Stimulated activated CD4-positive, alpha-beta T cell treated with anti-CD3 and anti-CD28 coated beads, TNF-alpha, amount 100 ng/mL, for 1 hour (primary cell): ENCODE measurements at regions not wholly inside any gene's neighbourhood (a gene's known extent, or its start where the extent isn't known, plus 50 kb on each side); places are given as distances from the start of the nearest gene placed in this dataset.
"Not testable (repeated sequence)": the region's sequence is repeated elsewhere in the genome, so short reads cannot be mapped to it uniquely, and the experiment has no call there.

Source experiments
- DNase-seq, 3 donors: peaks; one replicate each; pipeline ENCODE4 v3.0.0-alpha.2; 2020; ENCODE audit warnings: low read depth in 3 of 3, low spot score in 1 of 3

DNA sequence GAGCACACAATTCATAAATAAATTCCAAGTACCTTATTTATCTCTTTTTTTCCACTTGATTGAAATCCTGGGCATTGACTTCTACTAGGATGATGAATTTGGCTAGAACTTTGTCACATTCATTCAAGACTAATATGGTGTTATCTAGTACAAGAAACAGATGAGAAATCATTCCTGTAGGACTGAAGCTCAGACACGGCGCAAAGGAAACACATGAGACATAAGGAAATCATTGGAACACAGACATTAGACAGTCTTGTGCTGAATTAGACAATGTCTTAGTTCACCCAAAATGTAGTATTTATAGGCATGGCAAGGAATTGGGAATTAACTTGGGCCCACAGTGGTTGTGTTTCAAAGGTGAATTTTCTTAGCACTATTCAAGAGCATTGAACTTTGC lies 305.7 kb downstream of the SETD4 start:
- no peak for DNase-seq

DNA sequence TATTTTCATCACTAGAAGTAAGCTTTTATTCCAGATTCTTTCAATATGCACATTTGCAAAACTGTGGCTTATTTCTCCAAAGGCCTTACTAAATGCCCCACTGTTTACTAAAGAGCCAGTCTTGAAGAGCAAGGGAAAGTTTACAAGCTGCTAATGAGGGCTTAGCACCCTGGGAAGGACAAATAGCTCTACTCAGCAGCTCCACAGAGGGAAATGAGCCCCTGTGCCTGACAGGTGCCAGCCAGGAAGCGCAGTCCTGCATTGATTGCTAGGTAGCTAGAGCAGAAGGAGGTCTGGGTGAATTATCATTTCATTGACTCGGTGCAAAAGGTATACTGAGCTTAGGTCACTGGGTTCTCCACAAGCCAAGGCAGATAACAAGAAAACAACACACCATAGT lies 307.0 kb downstream of the SETD4 start:
- no peak for DNase-seq

DNA sequence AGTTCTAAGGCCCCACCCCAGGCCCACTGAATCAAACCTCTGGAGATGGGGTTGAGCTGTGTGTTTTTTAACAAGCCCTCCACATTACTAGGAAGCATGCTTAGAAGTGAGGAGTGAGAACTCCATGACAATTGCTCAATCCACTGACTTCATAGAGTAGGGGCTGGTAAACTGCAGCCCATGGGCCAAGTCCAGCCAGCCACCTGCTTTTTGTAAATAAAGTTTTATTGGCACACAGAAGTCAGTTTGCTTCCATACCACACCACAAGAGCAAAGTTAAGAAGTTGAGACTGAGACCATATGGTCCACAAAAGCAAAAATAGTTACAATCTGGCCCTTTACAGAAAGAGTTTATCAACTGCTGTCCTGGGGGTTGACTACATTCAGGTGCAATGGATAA lies 309.2 kb downstream of the SETD4 start:
- no peak for DNase-seq

DNA sequence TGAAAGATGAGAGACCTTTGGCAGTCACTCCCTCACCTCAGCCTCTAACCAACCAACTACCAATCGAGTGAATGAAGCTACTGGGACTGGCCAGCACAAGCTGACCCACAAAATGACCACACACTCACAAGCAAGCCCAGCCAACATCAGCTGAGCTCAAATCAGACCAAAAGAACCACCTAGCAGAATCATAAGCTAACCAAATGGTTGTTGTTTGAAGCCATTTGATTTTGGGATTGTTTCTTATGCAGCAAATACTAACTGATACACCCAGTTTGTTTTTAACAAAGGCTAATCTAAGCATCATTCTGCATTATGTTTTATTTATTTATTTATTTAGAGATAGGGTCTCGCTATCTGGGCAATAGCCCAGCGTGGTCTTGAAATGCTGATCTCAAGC lies 310.4 kb downstream of the SETD4 start:
- DNase-seq, result no peak

DNA sequence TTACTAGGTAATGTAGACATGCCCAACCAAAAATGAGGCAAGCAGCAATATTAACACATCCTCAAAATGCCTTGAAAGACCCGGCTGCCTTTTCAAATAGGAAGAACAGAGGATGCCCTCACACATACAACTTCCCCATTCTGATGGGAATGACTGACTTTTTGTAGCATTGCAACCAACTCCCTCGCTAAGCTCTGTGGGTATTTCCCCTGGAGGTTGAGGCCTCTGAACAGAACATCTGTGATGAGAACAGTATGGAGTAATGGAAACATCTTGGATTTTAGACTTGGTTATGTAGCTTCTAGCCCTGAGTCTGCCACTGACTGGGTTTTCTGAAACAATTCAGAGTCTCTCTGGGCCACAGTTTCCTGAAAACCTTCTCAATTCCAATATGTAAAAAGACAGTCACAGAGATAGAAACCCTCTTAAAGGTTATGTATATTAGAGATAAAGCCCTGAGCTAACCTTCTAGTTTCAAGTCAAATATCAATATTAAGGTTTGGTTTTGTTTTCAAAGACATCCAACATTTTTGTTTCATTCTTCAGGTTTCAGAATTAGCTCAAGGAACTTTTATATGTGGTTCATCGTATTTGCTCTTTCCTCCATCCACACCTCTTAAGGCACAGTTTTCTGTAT lies 311.5 kb downstream of the SETD4 start:
- DNase-seq, result no peak

DNA sequence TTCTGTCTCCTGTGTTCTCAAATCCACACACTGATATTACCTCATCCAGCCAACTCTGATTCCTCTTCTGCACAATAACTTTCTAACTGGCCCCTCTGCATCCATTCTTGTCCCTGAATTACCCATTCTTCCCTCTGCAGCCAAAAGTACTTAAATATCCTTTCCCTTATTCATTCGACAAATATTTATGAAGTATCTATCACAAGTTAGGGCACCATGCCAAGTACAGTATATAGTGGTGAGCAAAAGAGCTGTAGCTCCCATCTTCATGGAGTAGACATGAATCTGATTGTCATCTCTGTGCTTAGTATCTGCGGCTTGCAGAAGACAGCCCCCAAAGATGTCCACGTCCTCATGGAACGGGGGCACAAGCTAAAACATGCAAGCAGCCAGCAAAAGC lies 316.8 kb downstream of the SETD4 start:
- DNase-seq, result no peak

DNA sequence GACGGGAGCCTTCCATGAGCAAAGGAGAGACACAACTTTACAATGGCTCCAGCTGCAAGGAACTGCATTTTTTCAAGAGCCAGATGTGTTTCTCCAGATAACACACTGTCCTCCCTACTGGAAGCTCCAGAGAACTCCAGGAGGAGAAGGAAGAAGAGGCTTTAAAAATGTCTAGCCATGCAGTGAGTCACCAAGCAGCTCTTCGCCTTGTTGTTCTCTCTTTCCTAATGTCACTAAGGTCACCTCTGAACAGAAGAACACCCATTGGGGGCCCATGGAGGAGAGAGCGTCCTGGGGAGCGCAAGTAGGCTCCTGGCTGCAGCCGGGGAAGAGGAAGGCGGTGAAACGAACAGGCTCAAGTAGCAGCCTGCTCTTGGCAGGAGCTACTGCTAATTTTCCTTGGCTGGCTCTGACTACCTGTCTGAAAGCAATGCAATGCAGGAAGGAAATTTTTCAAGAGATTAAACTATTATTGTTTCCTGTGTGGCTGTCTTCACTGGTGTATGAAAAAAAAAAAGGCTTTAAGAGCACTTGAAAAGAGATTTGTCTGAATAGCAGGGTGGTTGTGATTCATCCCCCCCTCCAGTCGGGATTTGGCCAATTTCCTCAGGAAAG lies 321.9 kb downstream of the SETD4 start:
- DNase-seq, result no peak

DNA sequence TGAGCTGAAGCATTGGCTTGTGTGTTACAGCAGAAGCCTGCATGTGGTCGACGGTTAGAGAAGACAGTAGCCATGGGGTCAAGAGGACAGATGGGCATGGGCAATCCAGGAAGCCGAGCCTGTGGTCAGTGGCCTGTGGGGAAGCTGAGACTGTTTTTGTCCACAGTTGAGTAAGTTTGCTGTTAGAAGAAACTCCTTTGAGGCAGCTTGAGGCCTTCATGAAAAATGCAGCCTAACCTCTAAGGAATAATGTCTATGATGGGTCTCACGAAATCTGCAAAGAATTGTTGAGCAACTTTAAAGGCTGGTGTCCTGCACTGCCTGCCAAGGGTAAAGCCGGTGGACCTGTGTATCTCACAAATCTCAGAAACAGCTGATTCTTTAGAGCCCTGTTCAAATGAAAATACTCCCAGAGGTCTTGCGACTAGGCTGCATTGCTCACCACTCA lies 322.4 kb downstream of the SETD4 start:
- no peak for DNase-seq

DNA sequence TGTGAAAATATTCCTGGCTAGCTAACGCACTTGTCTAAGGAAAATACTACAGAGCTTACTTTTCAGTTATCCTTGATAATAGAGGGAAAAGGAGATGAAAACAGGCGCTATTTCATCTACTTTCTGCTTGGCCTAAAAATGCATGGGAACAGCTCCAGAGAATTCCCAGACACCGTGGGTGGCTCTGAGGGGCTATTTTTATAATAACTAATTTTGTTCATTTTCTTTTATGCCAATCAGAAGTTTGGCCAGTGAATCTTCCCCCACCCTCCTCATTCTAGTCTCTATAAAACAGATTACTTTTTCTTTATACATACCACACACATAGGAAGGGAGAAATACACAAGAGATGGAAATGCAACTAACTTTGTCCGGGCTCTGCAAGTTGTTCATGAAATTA lies 322.9 kb downstream of the SETD4 start:
- no peak for DNase-seq

DNA sequence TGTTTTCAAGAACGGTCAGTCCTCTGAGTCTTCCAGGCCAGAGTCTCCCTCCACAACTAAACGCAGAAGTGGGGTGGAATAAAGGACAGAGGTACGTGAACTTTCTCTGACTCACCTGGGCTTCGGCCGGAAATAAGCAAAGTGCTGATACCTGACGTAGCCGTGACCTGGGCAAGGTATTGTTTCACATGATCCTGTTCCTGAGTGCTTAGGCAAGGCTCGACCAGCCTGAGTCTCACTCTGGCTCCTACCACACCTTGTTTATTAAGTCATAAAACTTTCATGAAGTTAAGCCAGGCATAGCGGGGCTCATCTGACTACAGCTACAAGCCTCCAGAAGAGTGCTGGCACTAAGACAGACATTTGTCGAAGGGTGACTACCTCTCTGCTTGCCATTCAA lies 327.5 kb downstream of the SETD4 start:
- no peak for DNase-seq

DNA sequence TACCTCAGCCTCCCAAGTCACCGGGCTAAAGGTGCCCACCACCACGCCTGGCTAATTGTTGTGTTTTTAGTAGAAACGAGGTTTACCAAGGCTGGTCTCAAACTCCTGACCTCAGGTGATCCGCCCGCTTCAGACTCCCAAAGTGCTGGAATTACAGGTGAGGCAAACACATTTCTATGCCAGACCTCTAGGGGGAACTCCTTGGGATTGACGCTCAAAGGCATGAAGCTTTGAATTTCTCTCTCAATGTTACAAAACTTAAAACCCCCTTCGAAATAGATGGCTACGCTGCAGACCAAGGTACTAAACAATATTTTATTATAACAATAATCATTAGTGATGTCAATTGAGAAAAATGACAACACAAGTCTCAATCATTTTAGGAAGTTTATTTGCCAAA lies 330.0 kb downstream of the SETD4 start:
- DNase-seq, result no peak

DNA sequence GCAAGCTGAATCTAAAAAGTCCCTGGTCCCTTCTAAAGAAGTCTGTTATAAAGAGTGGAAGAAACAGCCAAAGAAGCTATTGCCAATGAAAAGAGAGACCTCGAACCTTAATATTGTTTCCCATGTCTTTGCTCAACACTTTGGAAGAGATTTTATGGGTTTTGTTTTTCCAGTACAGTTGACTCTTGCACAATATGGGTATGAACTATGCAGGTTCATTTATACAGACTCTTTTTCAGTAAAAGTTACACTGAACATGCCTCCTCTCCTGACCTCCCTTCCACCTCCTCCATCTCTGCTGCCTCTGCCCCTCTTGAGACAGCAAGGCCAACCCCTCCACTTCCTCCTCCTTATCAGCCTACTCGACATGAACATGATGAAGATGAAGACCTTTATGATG lies 332.5 kb downstream of the SETD4 start:
- no peak for DNase-seq

DNA sequence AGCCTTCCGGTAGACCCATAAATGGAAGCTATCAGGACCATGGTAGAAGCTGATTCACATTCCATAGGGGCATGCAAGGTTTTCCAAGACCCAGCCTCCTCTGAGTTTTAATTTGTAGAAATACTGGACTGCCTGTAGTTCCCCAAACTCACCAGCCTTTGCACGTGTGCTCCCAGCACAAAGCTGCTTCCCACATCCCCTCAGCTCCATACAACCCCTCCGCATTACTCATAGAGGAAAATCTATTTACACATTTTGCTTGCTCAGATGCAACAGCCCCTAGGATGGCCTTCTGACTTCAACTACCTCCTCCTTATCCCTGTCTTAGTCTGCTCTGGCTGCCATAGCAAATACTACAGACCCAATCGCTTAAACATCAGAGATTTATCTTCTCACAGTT lies 336.2 kb downstream of the SETD4 start:
- DNase-seq, result no peak

DNA sequence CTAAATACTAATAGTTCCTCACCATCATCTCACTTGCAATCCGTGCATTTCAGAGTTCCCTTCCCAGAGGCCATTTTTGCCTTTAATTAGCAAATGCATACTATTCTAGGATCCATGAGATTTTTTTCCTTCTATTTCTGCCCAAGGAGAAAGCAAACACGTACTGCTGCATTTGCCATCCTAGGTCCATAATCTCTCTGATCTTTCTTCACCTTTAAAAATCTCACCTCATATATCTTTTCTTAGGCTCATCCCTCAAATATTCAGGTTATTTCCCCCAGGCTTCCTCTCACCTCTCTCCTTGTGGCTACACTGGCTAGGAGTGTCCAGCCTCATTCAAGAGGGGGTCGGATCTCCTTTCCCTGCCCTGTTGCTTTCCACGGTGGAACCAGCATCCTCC lies 338.6 kb downstream of the SETD4 start:
- DNase-seq, result no peak

DNA sequence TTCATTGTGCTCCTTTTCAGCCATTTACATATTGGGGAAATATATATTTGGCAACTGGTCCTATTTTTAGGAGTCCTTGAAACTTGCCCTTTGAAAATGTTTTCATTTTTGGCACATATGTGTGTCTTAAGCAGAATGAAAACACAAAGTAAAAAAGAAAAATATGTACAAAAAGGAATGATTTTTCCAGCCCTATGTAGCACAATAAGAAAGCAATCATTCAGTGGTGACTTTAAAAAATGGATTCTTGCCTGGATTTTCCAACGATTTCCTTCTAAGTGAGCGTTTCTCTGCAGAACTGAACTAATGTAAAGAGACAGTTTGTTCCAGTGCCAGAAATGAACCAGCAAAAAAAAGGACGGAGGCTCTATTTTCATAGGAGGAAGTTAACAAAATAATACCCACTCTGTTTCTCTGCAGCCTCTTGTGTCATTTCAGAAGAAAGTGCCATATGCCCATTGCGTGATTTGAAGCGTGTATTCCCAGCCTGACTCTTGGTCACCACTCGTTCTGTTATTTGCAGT lies 340.1 kb downstream of the SETD4 start:
- no peak for DNase-seq

DNA sequence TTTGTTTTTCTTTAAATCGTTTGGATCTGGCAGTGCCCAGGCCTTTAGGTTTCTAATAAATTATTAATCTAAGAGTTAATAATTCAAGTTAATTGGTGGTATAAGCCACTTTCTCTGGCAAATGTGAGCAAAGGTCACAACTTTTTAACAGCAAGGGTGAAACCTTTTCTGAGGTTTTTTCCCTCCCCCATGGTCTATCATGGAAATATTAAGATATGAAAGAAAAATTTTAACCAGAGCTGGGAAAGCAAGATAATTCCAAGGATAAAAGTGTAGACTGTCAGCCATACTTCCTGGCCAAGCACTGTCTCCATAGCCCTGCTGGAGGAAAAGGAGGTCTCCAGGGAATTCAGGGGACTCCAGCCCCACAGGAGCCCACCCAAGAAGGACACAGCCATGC lies 341.2 kb downstream of the SETD4 start:
- no peak for DNase-seq

DNA sequence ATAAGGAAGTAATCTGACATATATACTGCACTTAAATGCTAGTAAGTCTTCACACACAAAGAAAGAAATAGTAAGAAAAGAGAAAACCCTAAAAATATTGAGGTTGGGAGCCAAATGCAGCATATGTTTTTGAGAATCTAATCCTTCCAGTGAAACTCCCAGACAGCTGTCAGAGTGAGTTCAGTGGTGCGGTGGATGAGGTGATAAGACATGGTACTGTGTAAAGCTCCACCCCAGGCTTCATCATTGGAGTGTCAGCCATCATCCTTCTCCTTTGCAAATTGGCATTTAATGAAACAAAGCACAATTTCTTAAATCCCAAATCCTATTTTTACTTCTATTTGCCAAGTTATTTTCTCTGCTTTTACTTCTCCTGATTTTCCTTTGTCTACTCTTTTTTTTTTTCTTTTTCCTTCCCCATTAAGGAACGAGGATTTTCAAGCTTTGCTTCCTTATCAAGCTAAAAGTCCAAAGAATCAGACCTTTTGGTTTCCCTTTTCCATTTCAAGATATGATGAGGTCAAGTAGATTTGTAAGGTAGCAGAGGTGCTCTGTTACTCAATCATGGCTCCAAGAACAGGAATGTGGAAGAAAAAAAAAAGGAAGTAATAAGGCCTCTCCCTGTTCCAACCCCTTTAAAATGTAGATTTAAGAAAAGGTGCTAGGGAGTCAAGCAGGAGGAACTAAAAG lies 343.3 kb downstream of the SETD4 start:
- DNase-seq, result no peak

DNA sequence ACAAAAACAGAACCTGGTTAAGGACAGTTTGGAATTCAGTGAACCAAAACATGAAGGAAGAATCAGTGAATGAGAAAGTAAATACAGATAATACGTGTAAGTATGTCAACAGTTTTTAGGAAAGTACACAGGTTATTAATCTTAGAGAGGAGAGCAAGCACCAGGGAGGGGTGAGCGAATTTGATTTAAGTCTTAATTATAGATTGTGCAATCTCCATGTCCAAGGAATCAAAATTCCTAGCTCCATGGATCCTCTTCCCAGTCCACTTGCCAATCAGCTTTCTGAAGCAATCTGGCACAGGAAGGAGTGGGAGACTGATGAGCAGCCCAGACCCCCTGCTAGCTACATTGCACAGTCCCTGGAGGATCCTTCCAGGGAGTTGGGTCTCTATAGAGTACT lies 346.4 kb downstream of the SETD4 start:
- DNase-seq, result no peak

DNA sequence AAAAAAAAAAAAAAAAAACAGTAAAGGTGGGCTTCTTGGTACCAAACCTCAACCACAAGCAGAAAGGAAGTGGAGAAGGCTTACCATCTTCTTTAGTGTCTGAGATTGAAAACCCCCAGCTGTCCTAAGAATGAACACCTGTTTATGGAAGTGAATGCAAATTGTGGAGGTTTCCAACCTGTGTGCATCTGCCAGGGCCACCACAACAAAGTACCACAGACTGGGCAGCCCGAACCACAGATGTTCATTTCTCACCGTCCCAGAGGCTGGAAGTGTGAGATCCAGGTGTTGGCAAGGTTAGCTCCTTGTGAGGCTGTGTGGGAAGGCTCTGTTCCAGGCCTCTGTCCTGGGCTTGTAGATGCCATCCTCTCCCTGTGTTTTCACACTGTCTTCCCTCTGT lies 348.7 kb downstream of the SETD4 start:
- no peak for DNase-seq

DNA sequence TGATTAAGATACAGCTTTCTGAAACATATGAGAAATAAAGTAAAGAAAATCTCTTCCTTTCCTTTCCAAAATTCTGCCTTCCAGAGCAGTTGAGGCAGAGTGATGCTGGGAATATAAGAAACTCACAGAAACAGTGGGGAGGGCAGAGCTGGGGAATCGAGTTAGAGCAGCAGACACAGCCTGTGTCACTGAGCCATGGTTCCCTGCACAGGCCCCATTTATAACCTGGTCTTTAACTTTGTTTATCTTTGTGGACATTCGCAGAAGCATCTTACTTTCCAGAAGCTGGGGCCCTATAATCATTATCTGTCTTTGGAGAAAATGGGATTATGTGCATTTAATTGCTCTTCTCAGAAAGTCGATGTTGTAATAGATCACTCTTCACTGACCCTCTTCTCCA lies 349.1 kb downstream of the SETD4 start:
- no peak for DNase-seq

DNA sequence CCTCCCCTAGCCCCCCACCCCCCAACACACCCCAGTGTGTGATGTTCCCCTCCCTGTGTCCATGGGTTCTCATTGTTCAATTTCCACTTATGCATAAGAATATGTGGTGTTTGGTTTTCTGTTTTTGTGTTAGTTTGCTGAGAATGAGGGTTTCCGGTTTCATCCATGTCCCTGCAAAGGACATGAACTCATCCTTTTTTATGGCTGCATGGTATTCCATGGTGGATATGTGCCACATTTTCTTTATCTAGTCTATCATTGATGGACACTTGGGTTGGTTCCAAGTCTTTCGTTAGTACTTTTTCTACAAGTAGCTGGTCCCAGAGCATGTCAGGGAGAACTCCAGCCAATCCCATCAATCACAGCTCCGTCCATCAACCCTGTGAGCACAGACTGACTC lies 350.3 kb downstream of the SETD4 start:
- not testable (repeated sequence) for DNase-seq

DNA sequence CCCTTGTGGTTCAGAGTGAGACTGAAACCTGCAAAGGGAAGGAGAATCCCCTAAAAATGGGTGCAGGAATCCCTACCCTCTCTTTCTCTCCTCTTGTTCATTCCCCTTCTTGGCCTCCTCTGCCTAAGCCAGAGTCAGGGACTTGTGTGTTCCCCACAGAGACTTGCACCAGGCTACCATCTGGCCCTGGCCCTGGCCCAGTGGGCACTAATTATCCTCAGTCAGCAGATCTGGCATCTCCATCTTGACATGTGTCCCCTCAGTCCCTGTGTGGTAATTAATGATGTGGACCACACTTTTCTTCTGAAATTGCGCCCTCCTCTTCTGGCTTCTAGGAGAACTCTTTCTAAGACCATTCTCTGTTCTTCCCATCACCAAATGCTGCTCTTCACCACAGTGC lies 354.4 kb downstream of the SETD4 start:
- no peak for DNase-seq
